A549 (cell line): ENCODE measurements at regions not wholly inside any gene's neighbourhood (a gene's known extent, or its start where the extent isn't known, plus 50 kb on each side); places are given as distances from the start of the nearest gene placed in this dataset.
"Not testable (repeated sequence)": the region's sequence is repeated elsewhere in the genome, so short reads cannot be mapped to it uniquely, and the experiment has no call there.

ENCODE experiments used
- ATAC-seq, 2 experiments: fragments of 200-7000 bp in 1 of 2; fragments of >200 bp in 1 of 2; cut with Nextera tagmentation in 1 of 2; cut with Tn5 transposase in 1 of 2; 3 replicates each; pipeline versions ENCODE4 v1.8.0 to v1.9.1; 2018 to 2020; ENCODE audit warnings: mild to moderate bottlenecking in 1 of 2, moderate library complexity in 1 of 2
- CTCF ChIA-PET: fragments of 300-600 bp; sonication (Branson Sonifier 250); formaldehyde crosslinking; extraction: SDS; loops from one replicate; lab custom pipeline; 2021; ENCODE audit warnings: antibody characterized with exemption, inconsistent platforms; lab: Yijun Ruan, JAX
- POLR2A ChIA-PET: fragments of 350-600 bp; formaldehyde crosslinking; extraction: SDS; loops from one replicate; lab custom pipeline; 2021; ENCODE audit warnings: antibody characterized with exemption, inconsistent platforms; lab: Yijun Ruan, JAX
- DNase-seq, 2 experiments: peaks; one replicate each; pipeline versions ENCODE4 v3.0.0 to v3.0.0-alpha.2; 2011 to 2016; ENCODE audit warnings: low read depth in 1 of 2, low spot score in 1 of 2
- FAIRE-seq: peaks from 2 replicates; lab custom pipeline; 2011; peaks lifted over from hg19 to GRCh38; lab: Jason Lieb, UNC
- H3K27ac ChIP-seq, 2 experiments: fragments of >200 bp; sonication (Bioruptor Twin); formaldehyde crosslinking; 3 replicates each; pipeline ENCODE4 v1.5.1; 2016 to 2017
- H3K4me1 ChIP-seq: fragments of >200 bp; sonication (Bioruptor Twin); formaldehyde crosslinking; 3 replicates; pipeline ENCODE4 v1.6.1; 2016
- H3K4me2 ChIP-seq: fragments of >200 bp; sonication (Bioruptor Twin); formaldehyde crosslinking; 3 replicates; pipeline ENCODE4 v1.6.1; 2016
- H3K4me3 ChIP-seq: fragments of >200 bp; sonication (Bioruptor Twin); formaldehyde crosslinking; 3 replicates; pipeline ENCODE4 v1.5.1; 2016
- H3K9me3 ChIP-seq: fragments of >200 bp; sonication (Bioruptor Twin); formaldehyde crosslinking; 3 replicates; pipeline ENCODE4 v1.6.1; 2016
- BHLHE40 ChIP-seq: IDR thresholded peaks from 2 replicates; pipeline ENCODE4 v1.6.1; 2012; ENCODE audit warnings: low read depth, low read length, inconsistent platforms
- CBX2 ChIP-seq: fragments of 200-600 bp; sonication (generic); IDR thresholded peaks from 2 replicates; pipeline ENCODE4 v1.6.1; 2016; ENCODE audit warnings: low read depth, mild to moderate bottlenecking, borderline replicate concordance
- CHD4 ChIP-seq: fragments of 200-600 bp; sonication (generic); IDR thresholded peaks from 2 replicates; pipeline ENCODE4 v1.6.1; 2016; ENCODE audit warnings: antibody characterized with exemption, mild to moderate bottlenecking, borderline replicate concordance
- FOXS1 ChIP-seq: fragments of 250-450 bp; sonication (Bioruptor Pico); IDR thresholded peaks from 2 replicates; pipeline ENCODE4 v1.5.0; 2020; ENCODE audit warnings: mild to moderate bottlenecking, moderate library complexity
- GATA3 ChIP-seq: IDR thresholded peaks from 2 replicates; pipeline ENCODE4 v1.6.1; 2012; ENCODE audit warnings: borderline replicate concordance
- HDAC2 ChIP-seq: fragments of 200-600 bp; sonication (generic); IDR thresholded peaks from 2 replicates; pipeline ENCODE4 v1.6.1; 2016
- HEYL ChIP-seq: fragments of 250-450 bp; sonication (Bioruptor Pico); IDR thresholded peaks from 2 replicates; pipeline ENCODE4 v1.8.0; 2021; ENCODE audit warnings: mild to moderate bottlenecking, moderate library complexity
- HOXA7 ChIP-seq: fragments of 250-450 bp; sonication (Bioruptor Pico); IDR thresholded peaks from 2 replicates; pipeline ENCODE4 v1.5.0; 2020; ENCODE audit warnings: mild to moderate bottlenecking, moderate library complexity
- HOXB5 ChIP-seq: fragments of 250-450 bp; sonication (Bioruptor Pico); IDR thresholded peaks from 2 replicates; pipeline ENCODE4 v1.5.0; 2020; ENCODE audit warnings: mild to moderate bottlenecking, moderate library complexity
- JUNB ChIP-seq: fragments of >200 bp; sonication (Bioruptor Twin); formaldehyde crosslinking; IDR thresholded peaks from 2 replicates; pipeline ENCODE4 v1.6.1; 2016
- MAFK ChIP-seq: fragments of 450-650 bp; IDR thresholded peaks from 2 replicates; pipeline ENCODE4 v1.6.1; 2014; ENCODE audit not compliant: partially characterized antibody
- NPAS2 ChIP-seq: fragments of 250-450 bp; sonication (Bioruptor Pico); IDR thresholded peaks from 2 replicates; pipeline ENCODE4 v1.8.0; 2022; ENCODE audit warnings: mild to moderate bottlenecking, moderate library complexity, borderline replicate concordance
- RAD21 ChIP-seq, 2 experiments: fragments of >200 bp in 1 of 2; sonication (Bioruptor Twin) in 1 of 2; formaldehyde crosslinking in 1 of 2; IDR thresholded peaks in 1 of 2; conservative IDR thresholded peaks in 1 of 2; 2 replicates in 1 of 2; 3 replicates in 1 of 2; pipeline ENCODE4 v1.6.1; 2012 to 2018; ENCODE audit warnings: inconsistent platforms in 1 of 2
- RFX5 ChIP-seq: fragments of 450-650 bp; IDR thresholded peaks from 2 replicates; pipeline ENCODE4 v1.7.1; 2014; ENCODE audit warnings: antibody characterized with exemption, mild to moderate bottlenecking, moderate library complexity
- SMC3 ChIP-seq: fragments of >200 bp; sonication (Bioruptor Twin); formaldehyde crosslinking; IDR thresholded peaks from 3 replicates; pipeline ENCODE4 v1.6.1; 2018; ENCODE audit warnings: inconsistent platforms
- ZC3H11A ChIP-seq: fragments of 450-650 bp; IDR thresholded peaks from 2 replicates; pipeline ENCODE4 v1.6.1; 2014; ENCODE audit warnings: antibody characterized with exemption, mild to moderate bottlenecking
- ZFP36 ChIP-seq: fragments of 450-650 bp; IDR thresholded peaks from 2 replicates; pipeline ENCODE4 v1.6.1; 2014; ENCODE audit warnings: borderline replicate concordance; ENCODE audit not compliant: partially characterized antibody
- ZNF302 ChIP-seq: fragments of 250-450 bp; sonication (Bioruptor Pico); IDR thresholded peaks from 2 replicates; pipeline ENCODE4 v1.9.0; 2021; ENCODE audit warnings: inconsistent platforms, mild to moderate bottlenecking, moderate library complexity
- ZSCAN20 ChIP-seq: fragments of 250-450 bp; sonication (Bioruptor Pico); IDR thresholded peaks from 2 replicates; pipeline ENCODE4 v1.8.0; 2022; ENCODE audit warnings: mild to moderate bottlenecking, moderate library complexity
- WGBS: methylation state at CpG from one replicate; pipeline ENCODE4 v1.1.6; 2017; ENCODE audit errors: missing lambda C conversion rate; 5-methylcytosine and 5-hydroxymethylcytosine counted together
- TF ChIP-seq, protein P1 (sequence below): IDR thresholded peaks from 2 replicates; pipeline ENCODE4 v1.6.1; 2012
- TF ChIP-seq, protein P2 (sequence below): fragments of 200-600 bp; sonication (generic); IDR thresholded peaks from 2 replicates; pipeline ENCODE4 v1.6.1; 2016; ENCODE audit warnings: antibody characterized with exemption, mild to moderate bottlenecking, moderate library complexity
- TF ChIP-seq, protein P3 (sequence below): fragments of >200 bp; sonication (Bioruptor Twin); formaldehyde crosslinking; IDR thresholded peaks from 2 replicates; pipeline ENCODE4 v1.6.1; 2016

DNA sequence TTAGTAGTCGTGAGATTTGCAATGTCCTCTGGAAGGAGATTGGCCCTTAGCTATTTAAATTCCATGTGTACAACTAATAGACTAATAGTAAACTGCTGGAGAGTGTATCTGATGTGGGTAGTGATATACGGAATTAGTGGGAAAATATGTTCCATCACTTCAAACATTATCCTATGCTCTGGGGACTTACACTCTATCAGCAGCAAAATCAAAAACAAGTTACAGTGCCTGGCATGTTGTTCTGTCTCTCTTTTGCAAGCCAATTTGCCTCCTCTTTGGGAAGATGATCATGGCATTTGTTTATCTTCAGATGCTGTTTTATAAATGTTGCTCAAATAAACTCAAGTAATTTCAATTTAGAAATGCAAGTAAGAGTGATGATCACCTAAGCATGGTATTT is 311.9 kb upstream of the ACO1 start:
- WGBS: 15% methylated on average over 2 of the region's 2 CpGs
- Histone ChIP-seq H3K4me3 (no peak overlapping the region), H3K9me3 (no peaks in the 10 kb centered on the region), H3K4me1 (no peaks in the 10 kb centered on the region), H3K4me2 (no peak overlapping the region), H3K27ac (no peak overlapping the region)
- DNase-seq: no peak
- ChIA-PET POLR2A (no interaction called here), CTCF (no interaction called here)
- FAIRE-seq: no peak
- no peak for ATAC-seq
- TF ChIP-seq NPAS2 (CRISPR knock-in tag) (no peak), ZC3H11A (no peak), CHD4 (no peak), ZSCAN20 (CRISPR knock-in tag) (no peak), BHLHE40 (no peak)

DNA sequence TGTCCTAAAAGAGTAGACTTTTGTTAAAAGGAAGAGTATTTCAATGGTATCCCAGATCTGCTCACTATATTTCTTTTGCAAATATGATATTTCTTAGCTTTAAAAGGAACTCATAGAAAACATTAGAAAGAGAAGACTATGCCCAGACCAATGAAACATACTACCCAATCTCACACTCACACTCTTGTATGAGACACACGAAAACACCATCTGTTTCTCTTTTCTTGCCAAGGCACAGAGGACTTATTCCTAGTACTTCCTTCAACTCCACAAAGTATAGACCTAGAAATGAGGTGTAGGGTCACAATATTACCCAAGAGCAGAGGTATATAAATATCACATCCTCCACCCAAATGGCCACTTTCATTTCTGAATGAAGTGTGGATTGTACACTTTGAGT is 292.4 kb upstream of the ACO1 start:
- ATAC-seq: no peak
- WGBS: 2% methylated on average over 1 of the region's 1 CpG
- FAIRE-seq: no peak
- no peak for DNase-seq
- POLR2A ChIA-PET: no interaction called here
- TF ChIP-seq, protein P1, sequence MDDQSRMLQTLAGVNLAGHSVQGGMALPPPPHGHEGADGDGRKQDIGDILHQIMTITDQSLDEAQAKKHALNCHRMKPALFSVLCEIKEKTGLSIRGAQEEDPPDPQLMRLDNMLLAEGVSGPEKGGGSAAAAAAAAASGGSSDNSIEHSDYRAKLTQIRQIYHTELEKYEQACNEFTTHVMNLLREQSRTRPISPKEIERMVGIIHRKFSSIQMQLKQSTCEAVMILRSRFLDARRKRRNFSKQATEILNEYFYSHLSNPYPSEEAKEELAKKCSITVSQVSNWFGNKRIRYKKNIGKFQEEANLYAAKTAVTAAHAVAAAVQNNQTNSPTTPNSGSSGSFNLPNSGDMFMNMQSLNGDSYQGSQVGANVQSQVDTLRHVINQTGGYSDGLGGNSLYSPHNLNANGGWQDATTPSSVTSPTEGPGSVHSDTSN: no peak
- TF ChIP-seq HDAC2 (no peak), CBX2 (no peak), SMC3 (no peak), RAD21 (conservative IDR thresholded peaks at IDR 0.05 in 1 of 2, IDR thresholded peaks at IDR 0.05 in 1 of 2) (no peak), ZFP36 (no peak), MAFK (no peak), HEYL (CRISPR knock-in tag) (no peak), JUNB (no peak), HOXB5 (CRISPR knock-in tag) (no peak)
- TF ChIP-seq, protein P2, sequence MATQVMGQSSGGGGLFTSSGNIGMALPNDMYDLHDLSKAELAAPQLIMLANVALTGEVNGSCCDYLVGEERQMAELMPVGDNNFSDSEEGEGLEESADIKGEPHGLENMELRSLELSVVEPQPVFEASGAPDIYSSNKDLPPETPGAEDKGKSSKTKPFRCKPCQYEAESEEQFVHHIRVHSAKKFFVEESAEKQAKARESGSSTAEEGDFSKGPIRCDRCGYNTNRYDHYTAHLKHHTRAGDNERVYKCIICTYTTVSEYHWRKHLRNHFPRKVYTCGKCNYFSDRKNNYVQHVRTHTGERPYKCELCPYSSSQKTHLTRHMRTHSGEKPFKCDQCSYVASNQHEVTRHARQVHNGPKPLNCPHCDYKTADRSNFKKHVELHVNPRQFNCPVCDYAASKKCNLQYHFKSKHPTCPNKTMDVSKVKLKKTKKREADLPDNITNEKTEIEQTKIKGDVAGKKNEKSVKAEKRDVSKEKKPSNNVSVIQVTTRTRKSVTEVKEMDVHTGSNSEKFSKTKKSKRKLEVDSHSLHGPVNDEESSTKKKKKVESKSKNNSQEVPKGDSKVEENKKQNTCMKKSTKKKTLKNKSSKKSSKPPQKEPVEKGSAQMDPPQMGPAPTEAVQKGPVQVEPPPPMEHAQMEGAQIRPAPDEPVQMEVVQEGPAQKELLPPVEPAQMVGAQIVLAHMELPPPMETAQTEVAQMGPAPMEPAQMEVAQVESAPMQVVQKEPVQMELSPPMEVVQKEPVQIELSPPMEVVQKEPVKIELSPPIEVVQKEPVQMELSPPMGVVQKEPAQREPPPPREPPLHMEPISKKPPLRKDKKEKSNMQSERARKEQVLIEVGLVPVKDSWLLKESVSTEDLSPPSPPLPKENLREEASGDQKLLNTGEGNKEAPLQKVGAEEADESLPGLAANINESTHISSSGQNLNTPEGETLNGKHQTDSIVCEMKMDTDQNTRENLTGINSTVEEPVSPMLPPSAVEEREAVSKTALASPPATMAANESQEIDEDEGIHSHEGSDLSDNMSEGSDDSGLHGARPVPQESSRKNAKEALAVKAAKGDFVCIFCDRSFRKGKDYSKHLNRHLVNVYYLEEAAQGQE: no peak
- CTCF ChIA-PET: interaction anchor here (0.7 kb wide), 1 partner anchor 573 kb away, joined by 3 read pairs; no protein-coding TSS in a partner anchor
- no peak overlapping the region for H3K27ac ChIP-seq
- no peak overlapping the region for H3K4me3 ChIP-seq
- no peak overlapping the region for H3K4me2 ChIP-seq
- H3K4me1 ChIP-seq: no peaks in the 10 kb centered on the region
- H3K9me3 ChIP-seq: no peaks in the 10 kb centered on the region

DNA sequence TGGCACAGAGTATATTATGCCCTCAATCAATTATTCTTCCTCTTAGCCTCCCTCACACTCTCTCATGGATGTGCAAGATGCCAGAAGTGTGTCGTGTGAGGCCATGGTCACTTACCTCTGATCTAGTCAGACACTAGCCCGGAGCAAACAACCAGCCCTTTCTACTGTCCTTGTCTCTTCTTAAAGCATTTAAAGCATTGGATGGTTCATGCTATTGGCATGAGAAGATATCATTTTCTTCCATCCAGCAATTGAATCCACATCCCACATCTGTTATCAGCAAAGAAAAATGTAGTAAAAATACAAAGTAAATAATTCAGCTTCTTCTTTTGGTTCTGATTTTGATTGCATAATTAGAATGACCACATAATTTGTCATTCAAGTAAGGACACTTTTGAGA is 267.2 kb upstream of the ACO1 start:
- DNase-seq (no peak), ATAC-seq (no peak), FAIRE-seq (no peak)
- Histone ChIP-seq H3K4me2 (no peak overlapping the region), H3K9me3 (no peaks in the 10 kb centered on the region), H3K4me1 (no peaks in the 10 kb centered on the region), H3K4me3 (no peak overlapping the region), H3K27ac (no peak overlapping the region)
- 0% methylated on average over 2 of the region's 2 CpGs for WGBS
- ChIA-PET POLR2A (no interaction called here), CTCF (no interaction called here)
- TF ChIP-seq, protein P3, sequence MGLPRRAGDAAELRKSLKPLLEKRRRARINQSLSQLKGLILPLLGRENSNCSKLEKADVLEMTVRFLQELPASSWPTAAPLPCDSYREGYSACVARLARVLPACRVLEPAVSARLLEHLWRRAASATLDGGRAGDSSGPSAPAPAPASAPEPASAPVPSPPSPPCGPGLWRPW: no peak

DNA sequence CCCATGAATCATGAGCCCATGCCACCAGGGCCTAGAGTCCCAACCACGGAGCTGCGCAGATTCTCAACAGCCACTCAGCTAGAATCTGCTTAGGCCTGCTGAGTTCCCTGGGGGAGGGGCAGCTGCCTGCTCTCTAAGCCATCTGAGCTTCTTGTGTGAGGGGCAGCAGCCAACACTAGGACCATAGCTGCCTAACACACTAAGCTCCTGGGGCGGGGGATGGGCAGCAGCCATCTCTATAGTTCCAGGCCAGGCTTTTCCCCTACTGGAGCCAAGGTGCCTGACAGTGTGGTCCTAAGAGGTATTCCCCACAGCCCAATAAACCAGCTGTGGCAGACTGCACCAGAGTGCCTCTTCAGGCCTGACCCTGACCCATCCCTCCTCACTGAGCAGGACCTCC is 255.9 kb upstream of the ACO1 start:
- Histone ChIP-seq H3K4me3 (no peak overlapping the region), H3K9me3 (no peaks in the 10 kb centered on the region), H3K4me2 (no peak overlapping the region), H3K4me1 (no peaks in the 10 kb centered on the region), H3K27ac (no peak overlapping the region)
- CTCF ChIA-PET: interaction anchor here (0.9 kb wide), 1 partner anchor 14 kb away, joined by 3 read pairs; no protein-coding TSS in a partner anchor
- no peak for FAIRE-seq
- POLR2A ChIA-PET: no interaction called here
- TF ChIP-seq ZSCAN20 (CRISPR knock-in tag) (no peak), FOXS1 (CRISPR knock-in tag) (no peak), MAFK (no peak), JUNB (no peak), ZNF302 (CRISPR knock-in tag) (no peak), RFX5 (no peak), CHD4 (no peak), HOXA7 (CRISPR knock-in tag) (no peak), GATA3 (no peak)
- 0% methylated on average over 1 of the region's 3 CpGs for WGBS
- ATAC-seq: no peak
- no peak for DNase-seq

DNA sequence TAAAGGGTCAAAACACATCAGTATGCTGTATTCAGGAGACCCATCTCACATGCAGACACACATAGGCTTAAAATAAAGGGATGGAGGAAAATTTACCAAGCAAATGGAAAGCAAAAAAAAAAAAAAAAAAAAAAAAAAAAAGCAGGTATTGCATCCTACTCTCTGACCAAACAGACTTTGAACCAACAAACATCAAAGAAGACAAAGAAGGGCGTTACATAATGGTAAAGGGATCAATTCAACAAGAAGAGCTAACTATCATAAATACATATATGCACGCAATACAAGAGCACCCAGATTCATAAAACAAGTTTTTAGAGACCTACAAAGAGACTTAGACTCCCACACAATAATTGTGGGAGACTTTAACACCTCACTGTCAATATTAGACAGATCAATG is 253.7 kb upstream of the ACO1 start:
- ATAC-seq, FAIRE-seq, POLR2A ChIA-PET, DNase-seq, H3K4me2 ChIP-seq, H3K4me3 ChIP-seq, H3K27ac ChIP-seq, H3K9me3 ChIP-seq, H3K4me1 ChIP-seq, CTCF ChIA-PET: not testable (repeated sequence)
- 0% methylated on average over 2 of the region's 2 CpGs for WGBS
